Thoracic aorta (tissue), 2 donors: ENCODE measurements at regions not wholly inside any gene's neighbourhood (a gene's known extent, or its start where the extent isn't known, plus 50 kb on each side); places are given as distances from the start of the nearest gene placed in this dataset.

ENCODE experiments used
- ATAC-seq: fragments of 150-250 bp; one replicate; pipeline ENCODE4 v1.8.0; 2017; ENCODE audit warnings: low read depth; ENCODE audit not compliant: insufficient number of reproducible peaks, low FRiP score
- DNase-seq: peaks from one replicate; pipeline ENCODE4 v3.0.0-alpha.2; 2020; ENCODE audit warnings: low spot score
- H3K27ac ChIP-seq, 2 donors: fragments of 200-600 bp; sonication (generic); 1 replicate in 1 of 2; 2 replicates in 1 of 2; pipeline ENCODE4 v1.5.1; 2016; ENCODE audit warnings: mild to moderate bottlenecking in 2 of 2, moderate library complexity in 2 of 2
- H3K27me3 ChIP-seq: fragments of 200-600 bp; sonication (generic); replicated peaks from 2 replicates; pipeline ENCODE4 v1.6.0; 2016; ENCODE audit warnings: mild to moderate bottlenecking; ENCODE audit not compliant: insufficient read depth
- H3K36me3 ChIP-seq: fragments of 200-600 bp; sonication (generic); one replicate; pipeline ENCODE4 v1.5.1; 2016
- H3K4me1 ChIP-seq, 2 donors: fragments of 200-600 bp; sonication (generic); 1 replicate in 1 of 2; 2 replicates in 1 of 2; pipeline versions ENCODE4 v1.5.1 to v1.6.0; 2016; ENCODE audit warnings: low read depth in 2 of 2, mild to moderate bottlenecking in 1 of 2; ENCODE audit not compliant: control insufficient read depth in 1 of 2
- H3K4me3 ChIP-seq: fragments of 200-600 bp; sonication (generic); 2 replicates; pipeline ENCODE4 v1.5.1; 2016; ENCODE audit warnings: mild to moderate bottlenecking
- H3K9me3 ChIP-seq: fragments of 200-600 bp; sonication (generic); 2 replicates; pipeline ENCODE4 v1.5.1; 2016
- CTCF ChIP-seq: fragments of 200-600 bp; sonication (generic); IDR thresholded peaks from one replicate; pipeline ENCODE4 v1.5.1; 2019; ENCODE audit warnings: antibody characterized with exemption

DNA sequence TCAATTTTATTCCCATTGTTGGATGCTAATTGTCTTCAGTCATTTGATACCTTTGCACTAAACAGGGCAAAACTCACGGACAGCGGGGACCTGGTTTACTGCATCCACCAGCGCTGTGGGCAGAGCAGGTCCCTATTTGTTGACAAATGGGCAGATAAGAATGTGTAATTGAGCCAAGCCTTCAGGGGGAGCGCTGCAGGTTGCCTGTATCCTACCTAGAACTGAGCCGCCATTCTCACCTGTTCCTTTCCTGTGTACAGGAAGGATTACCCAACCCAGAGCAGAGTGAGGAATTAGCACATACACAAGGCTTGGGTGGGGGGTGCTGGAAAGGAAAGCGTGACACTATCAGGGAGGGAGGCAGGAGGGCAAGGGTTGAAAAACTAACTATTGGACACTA lies 89.1 kb upstream of the FOXA2 start:
- Histone ChIP-seq H3K27me3 (no peaks in the 10 kb centered on the region), H3K4me1 (no peaks in the 10 kb centered on the region), H3K27ac (no peak overlapping the region), H3K9me3 (peaks cover 2% of the 10 kb centered on the region), H3K4me3 (no peak overlapping the region), H3K36me3 (no peaks in the 10 kb centered on the region)
- DNase-seq (no peak), ATAC-seq (no peak)
- no peak for TF ChIP-seq CTCF

GRCh38 chr20:22675341-22675740 lies 91.0 kb upstream of the FOXA2 start:
- Histone ChIP-seq H3K9me3 (peaks cover 2% of the 10 kb centered on the region), H3K4me1 (no peaks in the 10 kb centered on the region), H3K27ac (no peak overlapping the region), H3K36me3 (no peaks in the 10 kb centered on the region), H3K4me3 (no peak overlapping the region), H3K27me3 (no peaks in the 10 kb centered on the region)
- no peak for DNase-seq
- no peak for TF ChIP-seq CTCF
- no peak for ATAC-seq

GRCh38 chr20:22678678-22679077 lies 94.3 kb upstream of the FOXA2 start:
- no peaks in the 10 kb centered on the region for H3K9me3 ChIP-seq
- H3K4me3 ChIP-seq = no peak overlapping the region
- no peaks in the 10 kb centered on the region for H3K36me3 ChIP-seq
- H3K4me1 ChIP-seq = no peaks in the 10 kb centered on the region
- DNase-seq = no peak
- ATAC-seq = no peak
- no peak overlapping the region for H3K27ac ChIP-seq
- no peaks in the 10 kb centered on the region for H3K27me3 ChIP-seq
- TF ChIP-seq CTCF = no peak

GRCh38 chr20:22679197-22679596 lies 94.8 kb upstream of the FOXA2 start:
- Histone ChIP-seq H3K9me3 (no peaks in the 10 kb centered on the region), H3K4me1 (no peaks in the 10 kb centered on the region), H3K27me3 (no peaks in the 10 kb centered on the region), H3K4me3 (no peak overlapping the region), H3K27ac (no peak overlapping the region), H3K36me3 (no peaks in the 10 kb centered on the region)
- TF ChIP-seq CTCF = no peak
- DNase-seq (no peak), ATAC-seq (no peak)

- H3K4me1 ChIP-seq = no peaks in the 10 kb centered on the region
- no peaks in the 10 kb centered on the region for H3K27me3 ChIP-seq
- no peak overlapping the region for H3K27ac ChIP-seq
- TF ChIP-seq CTCF = no peak
- DNase-seq (no peak), ATAC-seq (no peak)
- H3K36me3 ChIP-seq = no peaks in the 10 kb centered on the region
- no peaks in the 10 kb centered on the region for H3K9me3 ChIP-seq
- H3K4me3 ChIP-seq = no peak overlapping the region
Observed at GRCh38 chr20:22680031-22680740, 95.8 kb upstream of the FOXA2 start.
